ENCODE measurements at regions not wholly inside any gene's neighbourhood (a gene's known extent, or its start where the extent isn't known, plus 50 kb on each side); places are given as distances from the start of the nearest gene placed in this dataset.

GRCh38 chr1:222123111-222123510 is 381.2 kb upstream of the DUSP10 start:
- Mint-ChIP-seq H3K27me3 (peaks cover under 1% of the 10 kb centered on the region), H3K9me3 (no peaks in the 10 kb centered on the region), H3K4me1 (no peaks in the 10 kb centered on the region), H3K27ac (no peak overlapping the region), H3K36me3 (ENCODE audit: low read depth) (no peaks in the 10 kb centered on the region), H3K4me3 (no peak overlapping the region)
- TF ChIP-seq, protein P1, sequence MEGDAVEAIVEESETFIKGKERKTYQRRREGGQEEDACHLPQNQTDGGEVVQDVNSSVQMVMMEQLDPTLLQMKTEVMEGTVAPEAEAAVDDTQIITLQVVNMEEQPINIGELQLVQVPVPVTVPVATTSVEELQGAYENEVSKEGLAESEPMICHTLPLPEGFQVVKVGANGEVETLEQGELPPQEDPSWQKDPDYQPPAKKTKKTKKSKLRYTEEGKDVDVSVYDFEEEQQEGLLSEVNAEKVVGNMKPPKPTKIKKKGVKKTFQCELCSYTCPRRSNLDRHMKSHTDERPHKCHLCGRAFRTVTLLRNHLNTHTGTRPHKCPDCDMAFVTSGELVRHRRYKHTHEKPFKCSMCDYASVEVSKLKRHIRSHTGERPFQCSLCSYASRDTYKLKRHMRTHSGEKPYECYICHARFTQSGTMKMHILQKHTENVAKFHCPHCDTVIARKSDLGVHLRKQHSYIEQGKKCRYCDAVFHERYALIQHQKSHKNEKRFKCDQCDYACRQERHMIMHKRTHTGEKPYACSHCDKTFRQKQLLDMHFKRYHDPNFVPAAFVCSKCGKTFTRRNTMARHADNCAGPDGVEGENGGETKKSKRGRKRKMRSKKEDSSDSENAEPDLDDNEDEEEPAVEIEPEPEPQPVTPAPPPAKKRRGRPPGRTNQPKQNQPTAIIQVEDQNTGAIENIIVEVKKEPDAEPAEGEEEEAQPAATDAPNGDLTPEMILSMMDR (IDR thresholded peaks at IDR 0.05): no peak
- CTCF ChIA-PET: interaction anchor here (1.1 kb wide), 2 partner anchors 28 to 646 kb away, joined by 3 read pairs; no protein-coding TSS in a partner anchor
- no peak for ATAC-seq (ENCODE audit: low read depth)
- intact Hi-C loops (cut with micrococcal nuclease): no loop called here
- DNase-seq: no peak
- POLR2A ChIA-PET: no interaction called here

DNA sequence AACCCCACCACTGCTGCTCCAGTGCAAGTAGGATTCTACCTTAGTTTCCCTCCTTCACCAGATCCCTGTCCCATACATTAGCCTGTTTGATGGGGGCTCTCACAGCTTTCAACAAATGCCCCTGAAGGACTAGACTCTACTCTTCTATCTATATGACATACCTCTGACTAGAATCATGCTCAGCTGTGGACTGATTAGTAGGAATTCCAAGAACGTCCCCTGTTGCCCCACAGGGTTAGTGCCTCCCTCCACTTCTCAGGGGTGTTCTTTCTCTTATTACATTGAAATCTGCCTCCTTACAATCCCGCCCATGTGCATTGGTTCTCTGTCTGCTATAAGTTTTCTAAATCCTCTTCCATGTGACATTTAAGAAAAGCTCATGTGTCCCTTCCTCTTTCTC is 375.9 kb upstream of the DUSP10 start:
- intact Hi-C loops (cut with micrococcal nuclease): no loop called here
- POLR2A ChIA-PET: no interaction called here
- H3K4me1 Mint-ChIP-seq: no peaks in the 10 kb centered on the region
- ATAC-seq (ENCODE audit: low read depth) (no peak), DNase-seq (no peak)
- H3K36me3 Mint-ChIP-seq (ENCODE audit: low read depth): no peaks in the 10 kb centered on the region
- peaks cover 2% of the 10 kb centered on the region for H3K9me3 Mint-ChIP-seq
- H3K27ac Mint-ChIP-seq: no peak overlapping the region
- no peak overlapping the region for H3K4me3 Mint-ChIP-seq
- TF ChIP-seq, protein P1 (IDR thresholded peaks at IDR 0.05): no peak
- peaks cover 11% of the 10 kb centered on the region for H3K27me3 Mint-ChIP-seq
- CTCF ChIA-PET: no interaction called here

GRCh38 chr1:222114536-222115156 is 372.8 kb upstream of the DUSP10 start:
- TF ChIP-seq, protein P1 (IDR thresholded peaks at IDR 0.05): no peak
- POLR2A ChIA-PET: no interaction called here
- H3K4me3 Mint-ChIP-seq: no peak overlapping the region
- intact Hi-C loops (cut with micrococcal nuclease): no loop called here
- DNase-seq (no peak), ATAC-seq (ENCODE audit: low read depth) (no peak)
- H3K4me1 Mint-ChIP-seq: no peaks in the 10 kb centered on the region
- H3K27me3 Mint-ChIP-seq: peaks cover 13% of the 10 kb centered on the region
- CTCF ChIA-PET: interaction anchor here (0.8 kb wide), 1 partner anchor 19 kb away, joined by 3 read pairs; no protein-coding TSS in a partner anchor
- H3K36me3 Mint-ChIP-seq (ENCODE audit: low read depth): no peaks in the 10 kb centered on the region
- H3K27ac Mint-ChIP-seq: no peak overlapping the region
- H3K9me3 Mint-ChIP-seq: peaks cover 2% of the 10 kb centered on the region

- H3K4me3 Mint-ChIP-seq: no peak overlapping the region
- H3K9me3 Mint-ChIP-seq: peaks cover 2% of the 10 kb centered on the region
- POLR2A ChIA-PET: no interaction called here
- H3K36me3 Mint-ChIP-seq (ENCODE audit: low read depth): no peaks in the 10 kb centered on the region
- intact Hi-C loops (cut with micrococcal nuclease): no loop called here
- ATAC-seq (ENCODE audit: low read depth): no peak
- TF ChIP-seq, protein P1 (IDR thresholded peaks at IDR 0.05): no peak
- H3K4me1 Mint-ChIP-seq: no peaks in the 10 kb centered on the region
- CTCF ChIA-PET: no interaction called here
- no peak for DNase-seq
- H3K27ac Mint-ChIP-seq: no peak overlapping the region
- H3K27me3 Mint-ChIP-seq: peaks cover 6% of the 10 kb centered on the region
These were observed 367.9 kb upstream of the DUSP10 start for GRCh38 chr1:222109836-222110235.

DNA sequence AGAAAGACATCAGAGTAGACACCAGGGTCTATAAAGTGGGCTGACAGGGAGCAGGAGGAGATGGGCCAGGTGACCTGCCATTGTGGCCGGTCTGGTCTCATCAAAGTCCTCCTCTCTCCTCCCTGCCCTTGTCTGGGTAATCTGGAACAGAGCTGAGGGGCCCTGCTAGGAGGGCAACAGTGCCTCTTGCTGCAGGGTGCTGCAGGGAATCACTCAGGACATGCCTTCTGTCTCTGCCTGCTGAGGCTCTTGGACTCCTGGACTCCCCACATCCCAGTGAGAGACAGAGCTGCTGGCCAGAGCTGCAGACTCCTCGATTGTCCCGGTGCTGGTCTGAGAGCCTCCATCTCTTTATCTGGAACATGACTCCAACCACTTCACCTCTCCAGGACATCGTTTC is 366.1 kb upstream of the DUSP10 start:
- intact Hi-C loops (cut with micrococcal nuclease): no loop called here
- H3K27ac Mint-ChIP-seq: no peak overlapping the region
- ChIA-PET POLR2A (no interaction called here), CTCF (interaction anchor here (1.8 kb wide), 1 partner anchor 11 kb away, joined by 4 read pairs; no protein-coding TSS in a partner anchor)
- DNase-seq (no peak), ATAC-seq (ENCODE audit: low read depth) (no peak)
- TF ChIP-seq, protein P1 (IDR thresholded peaks at IDR 0.05): no peak
- no peaks in the 10 kb centered on the region for H3K36me3 Mint-ChIP-seq (ENCODE audit: low read depth)
- no peak overlapping the region for H3K4me3 Mint-ChIP-seq
- no peaks in the 10 kb centered on the region for H3K4me1 Mint-ChIP-seq
- peaks cover 2% of the 10 kb centered on the region for H3K9me3 Mint-ChIP-seq
- peaks cover 4% of the 10 kb centered on the region for H3K27me3 Mint-ChIP-seq
